ENCODE measurements at regions not wholly inside any gene's neighbourhood (a gene's known extent, or its start where the extent isn't known, plus 50 kb on each side); places are given as distances from the start of the nearest gene placed in this dataset.

DNA sequence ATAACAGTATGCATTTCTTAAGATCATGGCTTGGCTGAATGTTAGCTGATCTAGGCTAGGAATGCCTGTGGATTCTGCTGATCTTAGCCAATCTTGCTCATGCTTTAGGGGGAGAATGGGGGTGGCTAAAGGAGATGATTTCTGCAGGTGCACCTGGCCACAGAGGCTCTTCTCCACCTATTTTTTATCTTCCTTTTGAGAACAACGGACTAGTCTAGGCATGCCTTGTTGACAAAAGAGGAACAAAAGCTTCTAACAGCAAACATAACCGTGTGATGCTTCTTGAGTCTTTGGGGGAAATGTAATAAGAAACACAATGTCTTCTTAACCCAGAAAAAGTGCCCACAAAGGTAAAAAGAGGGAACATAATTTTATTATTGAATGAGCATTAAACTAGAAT, 743.5 kb downstream of the ARAP2 start:
- TF ChIP-seq EZH2 (IDR thresholded peaks at IDR 0.05; ENCODE audit: borderline replicate concordance) = no peak
- TF ChIP-seq, protein P1, sequence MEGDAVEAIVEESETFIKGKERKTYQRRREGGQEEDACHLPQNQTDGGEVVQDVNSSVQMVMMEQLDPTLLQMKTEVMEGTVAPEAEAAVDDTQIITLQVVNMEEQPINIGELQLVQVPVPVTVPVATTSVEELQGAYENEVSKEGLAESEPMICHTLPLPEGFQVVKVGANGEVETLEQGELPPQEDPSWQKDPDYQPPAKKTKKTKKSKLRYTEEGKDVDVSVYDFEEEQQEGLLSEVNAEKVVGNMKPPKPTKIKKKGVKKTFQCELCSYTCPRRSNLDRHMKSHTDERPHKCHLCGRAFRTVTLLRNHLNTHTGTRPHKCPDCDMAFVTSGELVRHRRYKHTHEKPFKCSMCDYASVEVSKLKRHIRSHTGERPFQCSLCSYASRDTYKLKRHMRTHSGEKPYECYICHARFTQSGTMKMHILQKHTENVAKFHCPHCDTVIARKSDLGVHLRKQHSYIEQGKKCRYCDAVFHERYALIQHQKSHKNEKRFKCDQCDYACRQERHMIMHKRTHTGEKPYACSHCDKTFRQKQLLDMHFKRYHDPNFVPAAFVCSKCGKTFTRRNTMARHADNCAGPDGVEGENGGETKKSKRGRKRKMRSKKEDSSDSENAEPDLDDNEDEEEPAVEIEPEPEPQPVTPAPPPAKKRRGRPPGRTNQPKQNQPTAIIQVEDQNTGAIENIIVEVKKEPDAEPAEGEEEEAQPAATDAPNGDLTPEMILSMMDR (IDR thresholded peaks at IDR 0.05; ENCODE audit: poor library complexity) = no peak
